Liver (tissue), 8 donors: ENCODE measurements at regions not wholly inside any gene's neighbourhood (a gene's known extent, or its start where the extent isn't known, plus 50 kb on each side); places are given as distances from the start of the nearest gene placed in this dataset.

Experiments
- DNase-seq: peaks from one replicate; pipeline ENCODE4 v3.0.0-alpha.2; 2017; ENCODE audit warnings: low spot score
- H3K27ac ChIP-seq, 2 donors: one replicate each; pipeline ENCODE4 v1.7.0; 2013; ENCODE audit warnings: inconsistent platforms in 2 of 2, low read length in 2 of 2, control low read depth in 1 of 2, low read depth in 1 of 2, mild to moderate bottlenecking in 1 of 2
- H3K27me3 ChIP-seq, 4 donors: one replicate each; pipeline versions ENCODE4 v1.6.1 to v1.7.0; 2013; ENCODE audit warnings: low read length in 3 of 4, inconsistent platforms in 1 of 4, mild to moderate bottlenecking in 1 of 4, moderate library complexity in 1 of 4; ENCODE audit not compliant: control insufficient read depth in 4 of 4, insufficient read depth in 4 of 4
- H3K36me3 ChIP-seq, 4 donors: one replicate each; pipeline versions ENCODE4 v1.6.1 to v1.7.0; 2013; ENCODE audit warnings: low read length in 3 of 4, mild to moderate bottlenecking in 3 of 4, low read depth in 1 of 4, moderate library complexity in 1 of 4; ENCODE audit not compliant: control insufficient read depth in 4 of 4, insufficient read depth in 3 of 4
- H3K4me1 ChIP-seq, 4 donors: one replicate each; pipeline versions ENCODE4 v1.6.1 to v1.7.0; 2013; ENCODE audit warnings: low read length in 3 of 4, mild to moderate bottlenecking in 3 of 4, moderate library complexity in 1 of 4; ENCODE audit not compliant: control insufficient read depth in 4 of 4, insufficient read depth in 4 of 4
- H3K4me3 ChIP-seq, 3 donors: one replicate each; pipeline versions ENCODE4 v1.6.1 to v1.7.0; 2013; ENCODE audit warnings: low read length in 3 of 3, control low read depth in 1 of 3, low read depth in 1 of 3, mild to moderate bottlenecking in 1 of 3
- H3K9ac ChIP-seq, 2 donors: one replicate each; pipeline ENCODE4 v1.7.0; 2013; ENCODE audit warnings: low read length in 2 of 2, mild to moderate bottlenecking in 2 of 2, moderate library complexity in 2 of 2, control low read depth in 1 of 2, low read depth in 1 of 2
- H3K9me3 ChIP-seq, 4 donors: one replicate each; pipeline versions ENCODE4 v1.6.1 to v1.7.0; 2013; ENCODE audit warnings: low read length in 3 of 4; ENCODE audit not compliant: control insufficient read depth in 4 of 4
- EGR1 ChIP-seq, 2 donors: IDR thresholded peaks; 2 replicates each; pipeline ENCODE4 v1.6.1; 2016 to 2018; ENCODE audit warnings: antibody characterized with exemption in 2 of 2, low read depth in 2 of 2
- FOXA1 ChIP-seq: IDR thresholded peaks from 2 replicates; pipeline ENCODE4 v1.6.1; 2016; ENCODE audit warnings: antibody characterized with exemption
- FOXA2 ChIP-seq: IDR thresholded peaks from 2 replicates; pipeline ENCODE4 v1.6.1; 2016; ENCODE audit warnings: antibody characterized with exemption
- GABPA ChIP-seq, 2 donors: IDR thresholded peaks in 1 of 2; conservative IDR thresholded peaks in 1 of 2; 2 replicates each; pipeline ENCODE4 v1.6.1; 2016; ENCODE audit warnings: antibody characterized with exemption in 2 of 2, mild to moderate bottlenecking in 1 of 2, moderate library complexity in 1 of 2
- HNF4A ChIP-seq, 2 donors: conservative IDR thresholded peaks; 2 replicates each; pipeline ENCODE4 v1.6.1; 2016; ENCODE audit warnings: antibody characterized with exemption in 2 of 2, mild to moderate bottlenecking in 2 of 2
- HNF4G ChIP-seq: IDR thresholded peaks from 2 replicates; pipeline ENCODE4 v1.6.1; 2016; ENCODE audit warnings: antibody characterized with exemption
- JUND ChIP-seq, 2 donors: IDR thresholded peaks; 2 replicates each; pipeline ENCODE4 v1.6.1; 2016; ENCODE audit warnings: antibody characterized with exemption in 2 of 2
- NR2F2 ChIP-seq: IDR thresholded peaks from 2 replicates; pipeline ENCODE4 v1.6.1; 2016; ENCODE audit warnings: antibody characterized with exemption
- RAD21 ChIP-seq, 2 donors: IDR thresholded peaks; 2 replicates each; pipeline ENCODE4 v1.6.1; 2016; ENCODE audit warnings: antibody characterized with exemption in 2 of 2, mild to moderate bottlenecking in 2 of 2
- RXRA ChIP-seq, 2 donors: IDR thresholded peaks; 2 replicates each; pipeline ENCODE4 v1.6.1; 2017 to 2018; ENCODE audit warnings: antibody characterized with exemption in 2 of 2, mild to moderate bottlenecking in 1 of 2
- SP1 ChIP-seq: IDR thresholded peaks from 2 replicates; pipeline ENCODE4 v1.6.1; 2018; ENCODE audit warnings: antibody characterized with exemption, mild to moderate bottlenecking
- TAF1 ChIP-seq: conservative IDR thresholded peaks from 2 replicates; pipeline ENCODE4 v1.6.1; 2016; ENCODE audit warnings: antibody characterized with exemption, mild to moderate bottlenecking
- YY1 ChIP-seq: IDR thresholded peaks from 2 replicates; pipeline ENCODE4 v1.6.1; 2016; ENCODE audit warnings: antibody characterized with exemption, mild to moderate bottlenecking
- WGBS: extraction: QIAGEN DNeasy Blood & Tissue Kit; methylation state at CpG from one replicate; pipeline ENCODE4 v1.1.7; 2013; 5-methylcytosine and 5-hydroxymethylcytosine counted together
- TF ChIP-seq, protein P1 (sequence below): fragments of 150-350 bp; IDR thresholded peaks from 2 replicates; pipeline ENCODE4 v1.5.1; 2017; ENCODE audit warnings: improper control_type of control experiment, low read depth, low read length; ENCODE audit not compliant: missing input control
- TF ChIP-seq, protein P2 (sequence below): IDR thresholded peaks from 2 replicates; pipeline ENCODE4 v1.6.1; 2016; ENCODE audit warnings: antibody characterized with exemption, mild to moderate bottlenecking
- TF ChIP-seq, protein P3 (sequence below): IDR thresholded peaks from 2 replicates; pipeline ENCODE4 v1.6.1; 2016; ENCODE audit warnings: antibody characterized with exemption
- TF ChIP-seq, protein P4 (sequence below): IDR thresholded peaks from 2 replicates; pipeline ENCODE4 v1.6.1; 2016; ENCODE audit warnings: antibody characterized with exemption
- TF ChIP-seq, protein P5 (sequence below): IDR thresholded peaks from 2 replicates; pipeline ENCODE4 v1.6.1; 2016; ENCODE audit warnings: antibody characterized with exemption
- donor health status: healthy.
- donor health status: healthy.
- donor health status: healthy.
- donor health status: healthy.
- donor health status: healthy.

DNA sequence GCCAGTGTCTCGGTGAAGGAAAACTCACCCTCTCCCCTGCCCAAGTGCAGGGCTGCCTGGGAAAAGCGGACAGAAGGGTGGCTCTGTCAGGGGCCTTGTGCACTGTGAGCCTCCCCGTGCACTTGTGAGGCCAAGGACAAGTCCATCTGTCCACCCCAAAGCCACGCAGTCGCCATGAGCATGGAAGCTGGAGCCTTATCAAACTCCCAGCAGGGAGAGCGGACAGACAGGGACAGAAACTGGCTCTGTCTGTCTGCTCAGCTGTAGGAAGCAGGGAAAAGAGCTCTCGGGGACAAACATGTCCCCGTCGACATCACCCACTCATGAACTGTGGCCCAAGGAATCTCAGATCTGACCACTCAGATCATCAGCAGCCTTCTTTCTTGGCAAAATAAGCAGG lies 1385.4 kb downstream of the TBC1D22A start:
- no peak for DNase-seq
- H3K27ac ChIP-seq: no peak overlapping the region
- H3K4me3 ChIP-seq: no peak overlapping the region
- 62% methylated on average over 9 of the region's 9 CpGs for WGBS
- no peaks in the 10 kb centered on the region for H3K36me3 ChIP-seq
- H3K27me3 ChIP-seq: peaks cover 0 to 4% (median 0%) of the 10 kb centered on the region in 4 donors
- no peaks in the 10 kb centered on the region for H3K4me1 ChIP-seq
- H3K9me3 ChIP-seq: no peaks in the 10 kb centered on the region
- H3K9ac ChIP-seq: no peak overlapping the region
- TF ChIP-seq RXRA (IDR thresholded peaks at IDR 0.05) (no peak), FOXA2 (no peak), FOXA1 (no peak), HNF4A (conservative IDR thresholded peaks at IDR 0.05) (no peak), TAF1 (no peak), EGR1 (IDR thresholded peaks at IDR 0.05; ENCODE audit: low read depth in 2 of 2) (no peak), RAD21 (IDR thresholded peaks at IDR 0.05) (no peak), GABPA (IDR thresholded peaks at IDR 0.05 in 1 of 2, conservative IDR thresholded peaks at IDR 0.05 in 1 of 2) (no peak), JUND (IDR thresholded peaks at IDR 0.05) (no peak), SP1 (no peak), HNF4G (no peak), YY1 (no peak), NR2F2 (no peak)
- TF ChIP-seq, protein P1, sequence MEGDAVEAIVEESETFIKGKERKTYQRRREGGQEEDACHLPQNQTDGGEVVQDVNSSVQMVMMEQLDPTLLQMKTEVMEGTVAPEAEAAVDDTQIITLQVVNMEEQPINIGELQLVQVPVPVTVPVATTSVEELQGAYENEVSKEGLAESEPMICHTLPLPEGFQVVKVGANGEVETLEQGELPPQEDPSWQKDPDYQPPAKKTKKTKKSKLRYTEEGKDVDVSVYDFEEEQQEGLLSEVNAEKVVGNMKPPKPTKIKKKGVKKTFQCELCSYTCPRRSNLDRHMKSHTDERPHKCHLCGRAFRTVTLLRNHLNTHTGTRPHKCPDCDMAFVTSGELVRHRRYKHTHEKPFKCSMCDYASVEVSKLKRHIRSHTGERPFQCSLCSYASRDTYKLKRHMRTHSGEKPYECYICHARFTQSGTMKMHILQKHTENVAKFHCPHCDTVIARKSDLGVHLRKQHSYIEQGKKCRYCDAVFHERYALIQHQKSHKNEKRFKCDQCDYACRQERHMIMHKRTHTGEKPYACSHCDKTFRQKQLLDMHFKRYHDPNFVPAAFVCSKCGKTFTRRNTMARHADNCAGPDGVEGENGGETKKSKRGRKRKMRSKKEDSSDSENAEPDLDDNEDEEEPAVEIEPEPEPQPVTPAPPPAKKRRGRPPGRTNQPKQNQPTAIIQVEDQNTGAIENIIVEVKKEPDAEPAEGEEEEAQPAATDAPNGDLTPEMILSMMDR: no peak
- TF ChIP-seq, protein P2, sequence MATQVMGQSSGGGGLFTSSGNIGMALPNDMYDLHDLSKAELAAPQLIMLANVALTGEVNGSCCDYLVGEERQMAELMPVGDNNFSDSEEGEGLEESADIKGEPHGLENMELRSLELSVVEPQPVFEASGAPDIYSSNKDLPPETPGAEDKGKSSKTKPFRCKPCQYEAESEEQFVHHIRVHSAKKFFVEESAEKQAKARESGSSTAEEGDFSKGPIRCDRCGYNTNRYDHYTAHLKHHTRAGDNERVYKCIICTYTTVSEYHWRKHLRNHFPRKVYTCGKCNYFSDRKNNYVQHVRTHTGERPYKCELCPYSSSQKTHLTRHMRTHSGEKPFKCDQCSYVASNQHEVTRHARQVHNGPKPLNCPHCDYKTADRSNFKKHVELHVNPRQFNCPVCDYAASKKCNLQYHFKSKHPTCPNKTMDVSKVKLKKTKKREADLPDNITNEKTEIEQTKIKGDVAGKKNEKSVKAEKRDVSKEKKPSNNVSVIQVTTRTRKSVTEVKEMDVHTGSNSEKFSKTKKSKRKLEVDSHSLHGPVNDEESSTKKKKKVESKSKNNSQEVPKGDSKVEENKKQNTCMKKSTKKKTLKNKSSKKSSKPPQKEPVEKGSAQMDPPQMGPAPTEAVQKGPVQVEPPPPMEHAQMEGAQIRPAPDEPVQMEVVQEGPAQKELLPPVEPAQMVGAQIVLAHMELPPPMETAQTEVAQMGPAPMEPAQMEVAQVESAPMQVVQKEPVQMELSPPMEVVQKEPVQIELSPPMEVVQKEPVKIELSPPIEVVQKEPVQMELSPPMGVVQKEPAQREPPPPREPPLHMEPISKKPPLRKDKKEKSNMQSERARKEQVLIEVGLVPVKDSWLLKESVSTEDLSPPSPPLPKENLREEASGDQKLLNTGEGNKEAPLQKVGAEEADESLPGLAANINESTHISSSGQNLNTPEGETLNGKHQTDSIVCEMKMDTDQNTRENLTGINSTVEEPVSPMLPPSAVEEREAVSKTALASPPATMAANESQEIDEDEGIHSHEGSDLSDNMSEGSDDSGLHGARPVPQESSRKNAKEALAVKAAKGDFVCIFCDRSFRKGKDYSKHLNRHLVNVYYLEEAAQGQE: no peak
- TF ChIP-seq, protein P3, sequence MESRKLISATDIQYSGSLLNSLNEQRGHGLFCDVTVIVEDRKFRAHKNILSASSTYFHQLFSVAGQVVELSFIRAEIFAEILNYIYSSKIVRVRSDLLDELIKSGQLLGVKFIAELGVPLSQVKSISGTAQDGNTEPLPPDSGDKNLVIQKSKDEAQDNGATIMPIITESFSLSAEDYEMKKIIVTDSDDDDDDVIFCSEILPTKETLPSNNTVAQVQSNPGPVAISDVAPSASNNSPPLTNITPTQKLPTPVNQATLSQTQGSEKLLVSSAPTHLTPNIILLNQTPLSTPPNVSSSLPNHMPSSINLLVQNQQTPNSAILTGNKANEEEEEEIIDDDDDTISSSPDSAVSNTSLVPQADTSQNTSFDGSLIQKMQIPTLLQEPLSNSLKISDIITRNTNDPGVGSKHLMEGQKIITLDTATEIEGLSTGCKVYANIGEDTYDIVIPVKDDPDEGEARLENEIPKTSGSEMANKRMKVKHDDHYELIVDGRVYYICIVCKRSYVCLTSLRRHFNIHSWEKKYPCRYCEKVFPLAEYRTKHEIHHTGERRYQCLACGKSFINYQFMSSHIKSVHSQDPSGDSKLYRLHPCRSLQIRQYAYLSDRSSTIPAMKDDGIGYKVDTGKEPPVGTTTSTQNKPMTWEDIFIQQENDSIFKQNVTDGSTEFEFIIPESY: no peak
- TF ChIP-seq, protein P4, sequence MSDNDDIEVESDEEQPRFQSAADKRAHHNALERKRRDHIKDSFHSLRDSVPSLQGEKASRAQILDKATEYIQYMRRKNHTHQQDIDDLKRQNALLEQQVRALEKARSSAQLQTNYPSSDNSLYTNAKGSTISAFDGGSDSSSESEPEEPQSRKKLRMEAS: no peak
- TF ChIP-seq, protein P5, sequence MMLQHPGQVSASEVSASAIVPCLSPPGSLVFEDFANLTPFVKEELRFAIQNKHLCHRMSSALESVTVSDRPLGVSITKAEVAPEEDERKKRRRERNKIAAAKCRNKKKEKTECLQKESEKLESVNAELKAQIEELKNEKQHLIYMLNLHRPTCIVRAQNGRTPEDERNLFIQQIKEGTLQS: no peak
